GM21515 (cell line): ENCODE measurements at regions not wholly inside any gene's neighbourhood (a gene's known extent, or its start where the extent isn't known, plus 50 kb on each side); places are given as distances from the start of the nearest gene placed in this dataset.

ENCODE experiments used
- ATAC-seq: cut with Tn5 transposase; IDR thresholded peaks from one replicate; pipeline ENCODE4 v1.9.1; 2021; ENCODE audit not compliant: unreplicated experiment

GRCh38 chr20:11624704-11625103, 293.0 kb upstream of the BTBD3 start:
- ATAC-seq = no peak

DNA sequence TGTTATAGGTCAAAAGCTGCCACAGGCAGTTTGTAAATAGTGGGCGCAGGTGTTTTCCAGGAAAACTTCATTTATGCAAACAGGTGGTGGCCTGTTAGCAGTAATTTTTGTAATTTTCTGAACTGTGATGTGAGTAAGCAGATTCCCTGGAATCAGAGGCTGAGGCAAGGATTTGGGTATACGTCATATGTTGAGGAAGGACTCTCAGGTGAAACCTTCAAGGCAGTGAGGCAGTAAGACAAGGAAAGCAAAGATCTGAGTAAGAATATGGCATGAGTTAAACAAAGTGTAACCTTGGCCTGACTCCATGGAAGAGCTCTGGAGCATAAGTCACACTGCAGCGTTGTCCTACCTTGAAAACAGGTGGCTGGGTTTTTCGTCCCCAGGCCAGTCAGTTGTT, 291.1 kb upstream of the BTBD3 start:
- no peak for ATAC-seq

GRCh38 chr20:11642866-11643265, 274.8 kb upstream of the BTBD3 start:
- ATAC-seq = no peak

DNA sequence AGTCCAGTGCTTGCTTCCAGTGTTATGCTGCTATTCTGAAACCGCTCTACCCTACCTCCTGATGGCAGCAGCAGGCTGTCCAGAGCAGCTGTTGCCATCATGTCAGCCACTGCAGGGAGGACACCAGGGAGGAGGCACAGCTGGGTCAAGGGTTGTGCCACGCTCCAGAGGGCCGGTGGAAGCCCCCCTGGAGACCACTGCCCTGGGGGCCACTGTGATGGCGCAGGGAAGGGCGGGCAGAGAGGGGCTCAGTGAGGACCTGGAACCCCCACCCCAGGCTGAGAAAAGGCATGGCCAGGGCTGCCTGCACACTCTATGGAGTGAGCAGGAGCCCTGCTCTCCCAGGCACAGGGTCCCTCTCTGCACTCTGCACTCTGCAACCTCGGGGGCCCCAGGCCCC, 271.3 kb upstream of the BTBD3 start:
- no peak for ATAC-seq

GRCh38 chr20:11650566-11650965, 267.1 kb upstream of the BTBD3 start:
- no peak for ATAC-seq

- no peak for ATAC-seq
Observed at GRCh38 chr20:11651138-11651537, 266.6 kb upstream of the BTBD3 start.

- ATAC-seq = no peak
Observed at GRCh38 chr20:11651647-11652046, 266.0 kb upstream of the BTBD3 start.

DNA sequence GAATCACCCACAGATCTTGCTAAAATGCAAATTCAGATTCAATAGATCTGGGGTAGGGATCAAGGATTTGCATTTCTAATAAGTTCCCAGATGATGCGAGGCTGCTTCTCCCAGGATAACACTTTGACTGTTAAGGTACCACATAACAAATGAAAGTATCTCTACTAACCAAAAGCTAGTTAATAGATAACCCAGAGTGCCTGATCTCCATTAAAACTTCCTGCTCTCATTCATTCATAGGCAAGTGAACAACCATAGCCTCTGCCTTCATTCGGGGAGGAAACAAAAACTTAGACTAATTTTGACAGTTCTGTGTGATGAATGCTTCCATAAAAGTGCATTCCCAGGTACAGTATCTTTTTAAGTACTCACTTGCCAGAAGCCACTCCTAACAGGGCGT, 265.6 kb upstream of the BTBD3 start:
- no peak for ATAC-seq

DNA sequence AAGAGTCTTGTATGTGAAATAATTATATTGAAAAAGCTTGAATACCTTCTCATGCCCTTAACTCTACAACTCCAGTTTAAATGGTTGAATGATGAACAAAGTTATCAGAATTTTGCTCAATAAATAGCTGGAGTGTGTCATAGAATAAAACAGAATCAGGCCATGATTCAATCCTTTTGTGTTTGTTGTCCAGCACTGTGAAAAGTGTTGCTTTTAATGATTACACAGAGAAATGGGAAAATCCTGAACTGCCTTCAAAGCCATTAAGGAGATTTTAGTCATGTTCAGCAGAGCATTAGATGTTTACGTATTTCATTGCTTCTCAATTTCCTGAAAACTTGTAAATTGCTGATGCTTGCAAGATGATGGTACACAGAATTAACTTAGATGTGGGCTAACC, 262.9 kb upstream of the BTBD3 start:
- no peak for ATAC-seq

- ATAC-seq = no peak
Observed at GRCh38 chr20:11660673-11661072, 257.0 kb upstream of the BTBD3 start.

DNA sequence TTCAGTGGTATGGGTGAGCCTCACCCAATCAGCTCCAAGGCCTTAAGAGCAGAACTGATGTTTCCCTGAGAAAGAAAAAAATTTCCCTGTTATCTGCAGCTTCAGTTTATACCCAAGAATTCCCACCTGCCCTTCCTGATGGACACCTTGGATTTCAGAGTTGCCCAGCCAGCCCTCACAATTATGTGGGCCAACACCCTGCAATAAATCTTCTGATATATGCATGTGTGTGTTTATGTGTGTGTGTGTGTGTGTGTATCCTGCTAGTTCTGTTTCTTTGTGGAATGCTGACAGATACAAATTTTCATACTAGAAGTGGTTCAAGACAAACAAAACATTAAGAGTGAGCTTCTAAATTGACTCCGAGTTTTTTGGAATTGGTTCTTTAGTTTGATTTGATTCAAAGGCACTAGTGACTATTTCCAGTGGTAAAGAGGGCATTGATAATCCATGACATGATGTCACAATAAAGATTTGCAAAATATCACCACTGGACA, 246.6 kb upstream of the BTBD3 start:
- no peak for ATAC-seq

DNA sequence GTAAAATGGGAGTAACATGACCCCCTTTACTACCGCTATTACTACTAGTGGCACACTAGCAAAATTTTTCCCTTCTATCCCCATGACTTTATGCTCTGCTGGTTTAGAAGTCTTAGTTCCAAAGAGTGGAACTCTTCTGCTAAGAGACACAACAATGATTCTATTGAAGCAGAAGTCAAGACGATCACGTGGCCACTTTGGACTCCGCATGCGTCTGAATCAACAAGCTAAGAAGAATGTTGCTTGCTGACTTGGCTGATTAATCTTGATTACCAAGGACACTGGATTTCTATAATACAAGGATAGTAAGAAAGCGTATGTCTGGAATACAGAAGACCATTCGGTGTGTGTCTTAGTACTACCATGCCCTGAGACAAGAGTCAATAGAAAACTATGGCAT, 244.7 kb upstream of the BTBD3 start:
- ATAC-seq = no peak

DNA sequence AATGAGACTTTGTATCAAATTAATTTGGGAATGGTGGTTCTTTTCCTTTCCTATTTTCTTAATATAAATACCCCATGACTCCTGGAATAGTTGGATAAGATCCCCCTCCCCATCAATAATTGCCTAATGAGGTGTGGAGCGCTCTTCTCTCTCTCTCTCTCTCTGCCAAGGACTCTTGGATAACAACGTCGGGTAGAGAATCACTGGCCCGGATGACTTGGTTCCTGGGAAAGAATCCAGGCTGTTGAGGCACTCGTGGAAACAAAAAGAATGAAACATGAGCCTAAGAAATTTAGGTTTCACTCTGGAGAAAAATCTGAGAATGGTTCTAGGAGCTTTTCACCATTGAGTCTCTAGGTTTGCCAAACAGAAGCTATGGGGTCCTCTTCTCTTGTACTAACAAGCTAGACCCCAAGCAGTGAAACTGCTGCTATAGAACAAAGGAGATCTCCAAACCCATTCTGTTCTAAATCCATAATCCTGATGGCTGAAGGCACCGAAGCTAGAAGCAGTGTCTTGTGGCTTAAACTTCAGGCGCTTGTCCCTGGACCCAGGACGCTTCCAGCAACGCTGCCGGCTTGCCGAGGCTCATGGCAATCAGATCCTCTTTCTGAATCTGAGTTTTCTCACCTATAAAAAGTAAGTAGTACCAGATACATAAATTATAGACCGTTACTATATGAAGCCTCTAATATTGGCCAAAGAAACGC, 241.6 kb upstream of the BTBD3 start:
- ATAC-seq = no peak

- ATAC-seq = no peak
Observed at GRCh38 chr20:11676630-11677287, 240.9 kb upstream of the BTBD3 start.

- ATAC-seq = no peak
Observed at GRCh38 chr20:11677428-11677827, 240.3 kb upstream of the BTBD3 start.

DNA sequence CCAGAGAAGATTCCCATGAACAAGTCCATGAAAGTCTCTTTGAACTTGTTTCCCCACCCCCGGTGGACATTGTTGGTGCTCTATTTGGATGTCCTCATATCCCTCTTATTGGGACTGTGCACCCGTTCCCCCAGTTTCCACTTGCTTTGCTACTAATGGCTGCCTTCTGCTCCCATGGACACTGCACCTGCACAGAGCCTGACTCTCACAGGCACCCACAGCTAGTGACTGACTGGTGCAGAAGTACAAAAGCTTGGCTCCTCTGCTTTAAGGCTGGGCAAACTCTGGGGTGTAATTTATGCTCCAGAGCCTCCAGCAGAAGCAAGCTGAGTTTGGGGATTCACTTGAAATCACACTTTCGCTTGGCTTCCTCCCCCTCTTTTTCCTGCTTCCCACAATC, 239.9 kb upstream of the BTBD3 start:
- no peak for ATAC-seq

GRCh38 chr20:11682285-11682684, 235.4 kb upstream of the BTBD3 start:
- no peak for ATAC-seq

GRCh38 chr20:11686195-11686594, 231.5 kb upstream of the BTBD3 start:
- no peak for ATAC-seq

GRCh38 chr20:11686820-11687543, 230.7 kb upstream of the BTBD3 start:
- no peak for ATAC-seq

- no peak for ATAC-seq
Observed at GRCh38 chr20:11687546-11688292, 230.0 kb upstream of the BTBD3 start.

- ATAC-seq = no peak
Observed at GRCh38 chr20:11689262-11689661, 228.4 kb upstream of the BTBD3 start.
